ENCODE measurements at regions not wholly inside any gene's neighbourhood (a gene's known extent, or its start where the extent isn't known, plus 50 kb on each side); places are given as distances from the start of the nearest gene placed in this dataset.
"Not testable (repeated sequence)": the region's sequence is repeated elsewhere in the genome, so short reads cannot be mapped to it uniquely, and the experiment has no call there.

- DNase-seq (ENCODE audit: insufficient read length) (no peak), FAIRE-seq (no peak)
- TF ChIP-seq POLR2A (IDR thresholded peaks at IDR 0.05; ENCODE audit: low read depth, low read length) (no peak), POLR2AphosphoS5 (IDR thresholded peaks at IDR 0.05; ENCODE audit: low read depth, low read length) (no peak), TAF1 (IDR thresholded peaks at IDR 0.05; ENCODE audit: borderline replicate concordance, low read depth, low read length) (no peak)
Measured at GRCh38 chr10:76626386-76626785, 1011.2 kb downstream of the KCNMA1 start.

DNA sequence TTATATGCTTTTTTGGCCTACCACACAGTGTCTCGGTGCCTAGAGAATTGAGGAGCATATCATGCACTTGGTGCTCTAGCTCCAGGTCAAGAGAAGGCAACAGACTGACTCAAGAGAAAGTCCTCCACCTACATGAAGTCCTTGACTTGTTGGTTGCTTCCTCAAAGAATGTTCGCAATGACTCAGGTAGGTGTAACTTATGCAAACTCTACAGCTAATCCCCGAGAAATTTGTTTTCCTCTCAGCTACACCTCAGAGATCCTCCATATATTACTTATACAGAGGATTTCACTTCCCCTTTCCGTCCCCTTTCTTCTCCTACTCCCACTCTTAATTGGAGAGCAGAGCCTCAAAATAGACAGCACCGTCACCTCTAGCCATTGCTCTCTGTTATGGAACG is 1013.1 kb downstream of the KCNMA1 start:
- TF ChIP-seq POLR2AphosphoS5 (IDR thresholded peaks at IDR 0.05; ENCODE audit: low read depth, low read length) (no peak), TAF1 (IDR thresholded peaks at IDR 0.05; ENCODE audit: borderline replicate concordance, low read depth, low read length) (no peak), POLR2A (IDR thresholded peaks at IDR 0.05; ENCODE audit: low read depth, low read length) (no peak)
- peak; percentile 13 for DNase-seq (ENCODE audit: insufficient read length)
- FAIRE-seq: peak; percentile 94

DNA sequence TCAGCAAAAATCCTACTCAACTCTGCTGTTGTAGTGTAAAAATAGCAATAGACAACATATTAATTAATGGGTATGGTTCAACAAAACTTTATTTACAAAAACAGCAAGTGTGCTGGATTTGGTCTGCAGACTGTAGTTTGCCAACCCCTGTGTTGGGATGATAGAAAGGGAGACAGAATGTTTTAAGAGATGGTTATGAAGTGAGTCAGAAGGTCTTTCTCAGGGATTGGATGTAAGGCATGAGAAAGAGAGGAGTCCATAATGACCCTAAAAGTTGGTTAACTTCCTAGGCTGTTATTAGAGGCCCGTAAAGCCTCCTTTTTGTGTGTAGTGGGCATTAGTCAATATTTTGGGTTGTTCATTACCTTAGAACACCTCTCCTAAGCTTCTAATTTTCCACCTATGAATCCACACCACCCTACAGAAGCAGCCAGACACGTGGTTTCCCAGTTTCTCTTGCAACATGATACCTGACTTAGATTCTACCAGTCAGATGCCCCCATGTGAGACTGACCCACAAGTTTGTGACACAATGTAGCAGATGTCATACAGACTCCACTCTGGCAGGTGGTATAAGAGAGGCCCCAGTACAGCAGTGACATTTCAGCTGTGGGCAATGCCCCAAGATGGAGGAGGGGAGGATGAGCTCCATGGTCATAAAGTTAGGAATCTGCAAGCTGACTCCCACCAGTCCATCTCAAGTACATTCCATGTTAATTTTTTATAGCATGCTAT is 1015.6 kb downstream of the KCNMA1 start:
- no peak for TF ChIP-seq POLR2A (IDR thresholded peaks at IDR 0.05; ENCODE audit: low read depth, low read length)
- no peak for TF ChIP-seq TAF1 (IDR thresholded peaks at IDR 0.05; ENCODE audit: borderline replicate concordance, low read depth, low read length)
- DNase-seq (ENCODE audit: insufficient read length) (no peak), FAIRE-seq (no peak)

- no peak for DNase-seq (ENCODE audit: insufficient read length)
- no peak for FAIRE-seq
- TF ChIP-seq TAF1 (IDR thresholded peaks at IDR 0.05; ENCODE audit: borderline replicate concordance, low read depth, low read length): no peak
- no peak for TF ChIP-seq POLR2A (IDR thresholded peaks at IDR 0.05; ENCODE audit: low read depth, low read length)
Measured at GRCh38 chr10:76618641-76619040, 1019.0 kb downstream of the KCNMA1 start.

GRCh38 chr10:76618171-76618570 is 1019.4 kb downstream of the KCNMA1 start:
- TF ChIP-seq POLR2AphosphoS5 (IDR thresholded peaks at IDR 0.05; ENCODE audit: low read depth, low read length) (no peak), TAF1 (IDR thresholded peaks at IDR 0.05; ENCODE audit: borderline replicate concordance, low read depth, low read length) (no peak), POLR2A (IDR thresholded peaks at IDR 0.05; ENCODE audit: low read depth, low read length) (no peak)
- FAIRE-seq: no peak

GRCh38 chr10:76616666-76617065 is 1020.9 kb downstream of the KCNMA1 start:
- DNase-seq (ENCODE audit: insufficient read length); FAIRE-seq: not testable (repeated sequence)

More at GRCh38 chr10:76618171-76618570, 1019.4 kb downstream of the KCNMA1 start:
- no peak for DNase-seq (ENCODE audit: insufficient read length)

DNA sequence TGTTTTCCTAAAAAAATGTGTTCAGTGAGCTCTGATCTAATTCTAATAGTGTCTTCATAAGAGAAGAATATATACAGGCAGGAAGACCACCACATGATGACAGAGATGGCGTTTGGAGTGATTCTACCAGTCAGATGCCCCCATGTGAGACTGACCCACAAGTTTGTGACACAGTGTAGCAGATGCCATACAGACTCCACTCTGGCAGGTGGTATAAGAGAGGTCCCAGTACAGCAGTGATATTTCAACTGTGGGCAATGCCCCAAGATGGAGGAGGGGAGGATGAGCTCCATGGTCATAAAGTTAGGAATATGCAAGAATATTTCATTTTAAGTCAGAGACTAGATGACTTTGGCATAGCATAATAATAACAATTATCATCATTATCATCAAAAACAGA is 1022.6 kb downstream of the KCNMA1 start:
- no peak for TF ChIP-seq TAF1 (IDR thresholded peaks at IDR 0.05; ENCODE audit: borderline replicate concordance, low read depth, low read length)
- no peak for TF ChIP-seq POLR2AphosphoS5 (IDR thresholded peaks at IDR 0.05; ENCODE audit: low read depth, low read length)
- TF ChIP-seq POLR2A (IDR thresholded peaks at IDR 0.05; ENCODE audit: low read depth, low read length): no peak
- FAIRE-seq (no peak), DNase-seq (ENCODE audit: insufficient read length) (no peak)
